GM21423 (cell line): ENCODE measurements at regions not wholly inside any gene's neighbourhood (a gene's known extent, or its start where the extent isn't known, plus 50 kb on each side); places are given as distances from the start of the nearest gene placed in this dataset.
"Not testable (repeated sequence)": the region's sequence is repeated elsewhere in the genome, so short reads cannot be mapped to it uniquely, and the experiment has no call there.

ENCODE experiments used
- ATAC-seq: cut with Tn5 transposase; IDR thresholded peaks from one replicate; pipeline ENCODE4 v1.9.1; 2021; ENCODE audit warnings: mild to moderate bottlenecking, moderate library complexity; ENCODE audit not compliant: unreplicated experiment

GRCh38 chrX:47776292-47777006 lies 60.3 kb upstream of the ZNF81 start:
- ATAC-seq: no peak

- ATAC-seq: no peak
These were observed 63.9 kb upstream of the ZNF81 start for GRCh38 chrX:47772764-47773163.

GRCh38 chrX:47771473-47771872 lies 65.2 kb upstream of the ZNF81 start:
- no peak for ATAC-seq

DNA sequence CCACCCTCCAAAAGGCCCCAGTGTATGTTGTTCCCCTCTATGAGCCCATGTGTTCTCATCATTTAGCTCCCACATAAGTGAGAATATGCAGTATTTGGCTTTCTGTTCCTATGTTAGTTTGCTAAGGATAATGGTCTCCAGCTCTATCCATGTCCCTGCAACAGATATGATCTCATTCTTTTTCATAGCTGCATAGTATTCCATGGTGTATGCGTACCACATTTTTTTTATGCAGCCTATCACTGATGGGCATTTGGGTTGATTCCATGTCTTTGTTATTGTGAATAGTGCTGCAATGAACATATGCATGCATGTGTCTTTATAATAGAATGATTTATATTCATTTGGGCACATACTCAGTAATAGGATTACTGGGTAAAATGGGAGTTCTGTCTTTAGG lies 73.9 kb upstream of the ZNF81 start:
- not testable (repeated sequence) for ATAC-seq

DNA sequence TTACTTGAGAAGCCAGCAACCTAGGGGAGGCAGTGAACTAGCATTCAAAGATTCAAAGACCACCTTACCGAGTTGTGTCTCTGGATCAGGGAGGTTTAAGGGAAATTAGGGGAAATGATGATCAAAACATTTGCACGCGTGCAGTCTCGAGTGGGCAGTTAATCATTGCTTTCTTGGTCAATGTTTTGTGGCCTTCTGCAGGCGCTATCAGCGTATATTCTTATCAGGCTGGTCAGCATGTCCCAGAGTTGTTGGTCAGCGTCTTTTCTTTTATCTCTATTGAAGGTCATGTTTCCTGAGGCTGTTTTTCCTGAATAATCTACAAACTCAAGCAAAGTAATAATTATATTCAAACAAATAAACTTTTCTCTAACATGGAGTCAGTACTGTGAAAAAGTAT lies 84.0 kb upstream of the ZNF81 start:
- ATAC-seq: no peak

DNA sequence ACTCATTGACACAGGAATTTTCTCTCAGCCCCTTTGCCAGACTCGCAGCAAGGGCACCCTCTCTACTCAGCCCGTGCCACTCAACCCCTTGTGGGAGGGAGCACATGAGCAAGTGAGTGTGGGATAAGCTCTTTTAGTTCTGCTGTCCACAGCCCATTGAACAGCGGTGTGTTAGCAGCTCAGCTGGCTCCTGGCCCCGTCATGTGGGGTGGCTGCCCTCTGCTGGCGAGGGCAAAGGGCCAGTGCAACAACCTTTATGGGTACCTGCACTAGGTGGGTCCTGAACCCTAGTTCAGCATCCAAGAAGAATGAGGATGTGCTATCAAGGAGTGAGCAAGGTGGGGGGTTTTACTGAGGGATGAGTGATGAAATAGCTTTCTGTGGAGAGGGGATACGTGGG lies 85.0 kb upstream of the ZNF81 start:
- no peak for ATAC-seq

DNA sequence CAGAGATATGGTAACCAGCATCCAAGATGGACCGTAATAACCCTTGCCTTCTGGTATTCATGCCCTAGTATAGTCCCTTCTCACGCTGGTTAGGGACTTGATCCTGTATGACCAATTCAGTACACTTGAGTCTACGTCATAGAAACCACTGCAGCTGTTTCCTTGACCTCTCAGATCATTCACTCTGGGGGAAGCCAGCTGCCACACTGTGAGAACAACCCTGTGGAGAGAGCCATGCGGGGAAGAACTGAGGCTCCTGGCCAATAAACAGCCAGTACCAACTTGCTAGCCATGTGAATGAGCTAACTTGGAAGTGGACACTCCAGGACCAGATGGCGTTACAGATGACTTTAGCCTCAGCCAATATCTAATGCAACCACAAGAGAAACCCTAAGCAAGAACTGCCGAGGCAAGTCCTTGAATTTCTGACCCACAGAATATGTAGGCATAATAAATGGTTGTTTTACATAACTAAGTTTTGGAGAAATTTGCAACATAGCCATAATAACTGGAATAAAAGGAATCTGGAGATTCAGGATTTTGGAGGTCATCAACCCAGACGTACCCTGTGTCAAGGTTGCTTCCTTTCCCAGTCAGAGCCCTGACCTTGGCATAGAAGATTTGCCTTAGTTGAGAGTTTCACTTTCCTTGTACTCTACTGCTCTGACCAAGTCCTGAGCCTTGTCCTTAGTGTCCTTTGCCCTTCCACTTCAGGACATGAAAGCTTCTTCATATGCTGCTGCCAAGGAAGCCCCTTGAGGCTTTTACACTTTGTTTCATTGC lies 87.3 kb upstream of the ZNF81 start:
- ATAC-seq: peak; percentile 48

GRCh38 chrX:47748576-47748975 lies 88.1 kb upstream of the ZNF81 start:
- ATAC-seq: no peak

DNA sequence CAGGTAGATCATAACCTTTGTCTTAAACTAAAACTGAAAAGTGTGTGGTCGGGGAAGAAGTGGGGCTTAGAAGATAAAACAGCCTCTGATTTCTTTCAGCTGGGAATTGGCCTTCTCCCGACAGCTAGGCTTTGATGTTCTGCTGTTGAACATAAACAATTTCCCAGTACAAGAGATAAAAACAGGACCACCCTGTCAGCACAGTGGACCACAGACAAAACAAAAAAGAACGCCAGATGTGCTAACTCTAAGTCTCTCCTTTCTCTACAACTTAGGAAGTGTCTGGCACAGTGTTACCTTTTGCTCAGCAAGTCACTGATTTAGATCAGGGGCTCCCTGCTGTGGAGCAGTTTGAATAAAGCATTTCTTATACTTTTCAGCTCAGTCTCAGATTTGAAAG lies 87.5 kb upstream of the UXT start:
- no peak for ATAC-seq

GRCh38 chrX:47745416-47745815 lies 86.4 kb upstream of the UXT start:
- ATAC-seq: no peak

DNA sequence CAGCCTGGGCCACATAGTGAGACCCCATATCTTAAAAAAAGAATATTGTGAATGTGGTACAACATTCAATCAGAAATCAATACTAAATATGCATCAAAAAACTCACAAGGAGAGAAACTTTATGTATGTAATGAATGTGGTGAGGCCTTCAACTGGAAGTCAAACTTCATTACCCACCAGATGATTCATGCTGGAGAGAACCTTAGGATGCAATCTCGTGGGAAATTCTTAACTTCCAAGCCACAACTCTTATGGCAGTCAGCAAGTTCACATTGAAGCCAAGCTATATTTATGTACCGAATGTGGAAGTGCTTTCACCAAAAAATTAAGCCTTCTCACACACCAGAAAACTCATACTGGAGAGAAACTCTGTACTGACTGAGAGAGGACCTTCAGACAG lies 84.5 kb upstream of the UXT start:
- ATAC-seq: no peak

DNA sequence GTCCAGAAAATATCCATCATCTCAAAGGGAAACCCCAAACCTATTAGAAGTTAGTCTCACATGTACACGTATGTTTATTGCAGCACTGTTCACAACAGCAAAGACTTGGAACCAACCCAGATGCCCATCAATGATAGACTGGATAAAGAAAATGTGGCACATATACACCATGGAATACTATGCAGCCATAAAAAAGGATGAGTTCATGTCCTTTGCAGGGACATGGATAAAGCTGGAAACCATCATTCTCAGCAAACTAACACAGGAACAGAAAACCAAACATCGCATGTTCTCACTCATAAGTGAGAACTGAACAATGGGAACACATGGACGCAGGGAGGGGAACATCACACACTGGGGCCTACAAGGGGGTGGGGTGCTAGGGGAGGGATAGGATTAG lies 79.9 kb upstream of the UXT start:
- not testable (repeated sequence) for ATAC-seq

DNA sequence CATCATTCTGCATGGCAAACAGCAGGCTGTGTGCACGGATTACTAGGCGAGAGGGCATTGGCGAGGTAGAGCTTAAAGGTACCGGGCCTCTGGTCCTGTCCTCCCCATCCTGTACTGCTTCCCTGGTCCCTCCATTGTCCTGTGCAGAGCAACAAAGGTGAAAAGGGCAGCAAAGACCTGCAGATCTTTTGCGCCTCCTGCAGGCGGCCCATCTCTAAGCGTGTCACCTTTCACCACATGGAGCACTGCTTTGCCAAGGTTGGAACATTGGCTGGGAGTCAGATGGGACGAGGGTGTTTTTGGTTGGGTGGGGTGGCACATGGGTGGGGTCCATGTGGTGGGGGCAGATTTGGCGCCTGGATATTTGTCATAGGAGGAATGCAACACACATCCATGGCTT lies 64.7 kb upstream of the UXT start:
- ATAC-seq: no peak

GRCh38 chrX:47723083-47723482 lies 64.1 kb upstream of the UXT start:
- ATAC-seq: no peak

DNA sequence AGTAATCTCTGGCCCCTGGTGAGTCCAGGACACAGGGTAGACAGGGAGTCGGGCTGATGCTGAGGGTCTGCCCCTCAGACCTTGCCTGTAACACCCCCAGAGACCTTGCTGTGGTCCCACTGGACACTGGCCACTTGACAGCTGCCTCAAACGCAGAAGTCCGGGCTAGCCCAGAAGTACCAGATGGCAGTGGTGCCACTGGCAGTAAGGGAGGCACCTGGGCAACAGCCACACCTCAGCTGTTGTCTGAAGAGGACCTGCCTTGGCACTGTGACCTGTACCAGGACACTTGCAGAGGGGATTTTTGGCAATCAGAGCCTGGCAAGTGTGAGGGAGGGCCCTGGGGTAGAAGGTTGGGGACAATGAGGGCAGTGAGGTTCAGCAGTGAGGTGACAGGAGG lies 63.3 kb upstream of the UXT start:
- no peak for ATAC-seq

DNA sequence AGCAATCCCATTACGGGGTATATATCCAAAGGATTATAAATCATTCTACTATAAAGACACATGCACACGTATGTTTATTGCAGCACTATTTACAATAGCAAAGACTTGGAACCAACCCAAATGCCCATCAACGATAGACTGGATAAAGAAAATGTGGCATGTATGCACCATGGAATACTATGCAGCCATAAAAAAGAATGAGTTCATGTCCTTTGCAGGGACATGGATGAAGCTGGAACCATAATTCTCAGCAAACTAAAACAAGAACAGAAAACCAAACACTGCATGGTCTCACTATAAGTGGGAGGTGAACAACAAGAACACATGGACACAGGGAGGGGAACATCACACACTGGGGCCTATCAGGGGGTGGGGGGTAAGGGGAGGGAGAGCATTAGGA lies 56.1 kb upstream of the UXT start:
- not testable (repeated sequence) for ATAC-seq

DNA sequence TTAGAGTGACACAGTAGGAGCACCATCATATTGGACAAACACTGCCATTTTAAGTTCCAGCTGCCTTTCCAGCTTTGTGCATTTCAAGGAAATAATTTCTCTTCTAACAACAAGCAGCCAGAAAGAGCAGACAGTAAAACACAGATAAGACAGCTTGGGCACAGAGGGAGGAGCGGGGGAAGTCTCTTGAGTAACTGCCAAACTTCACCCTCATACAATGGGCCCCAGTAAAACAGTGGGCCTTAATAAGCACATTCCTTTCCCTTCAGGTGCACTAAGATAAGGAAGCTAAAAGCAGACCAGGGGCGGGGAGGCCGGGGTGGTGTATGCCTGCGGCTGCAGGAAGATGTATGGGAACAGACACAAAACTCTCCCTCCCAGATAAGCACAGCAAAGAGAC lies 53.7 kb upstream of the UXT start:
- not testable (repeated sequence) for ATAC-seq

DNA sequence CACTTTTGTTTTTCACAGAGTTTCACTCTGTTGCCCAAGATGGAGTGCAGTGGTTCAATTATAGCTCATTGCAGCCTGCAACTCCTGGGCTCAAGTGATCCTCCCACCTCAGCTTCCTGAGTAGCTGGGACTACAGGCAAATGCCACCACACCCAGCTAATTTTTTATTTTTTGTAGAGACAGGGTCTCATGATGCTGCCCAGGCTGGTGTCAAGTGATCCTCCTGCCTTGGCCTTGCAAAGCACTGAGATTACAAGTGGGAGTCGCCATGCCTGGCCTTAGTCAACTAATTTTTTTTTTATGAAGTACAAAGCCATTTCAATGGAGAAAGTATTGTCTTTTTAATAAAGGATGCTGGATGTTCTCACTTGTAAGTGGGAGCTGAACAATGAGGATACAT lies 51.3 kb upstream of the UXT start:
- no peak for ATAC-seq
